Peyer's patch (tissue), 4 donors: ENCODE measurements at regions not wholly inside any gene's neighbourhood (a gene's known extent, or its start where the extent isn't known, plus 50 kb on each side); places are given as distances from the start of the nearest gene placed in this dataset.

Experiments used
- DNase-seq, 3 donors: peaks; one replicate each; pipeline ENCODE4 v3.0.0-alpha.2; 2017 to 2019
- H3K27ac ChIP-seq, 4 donors: fragments of 200-600 bp; sonication (generic); one replicate each; pipeline ENCODE4 v1.5.1; 2016 to 2019
- H3K27me3 ChIP-seq, 2 donors: fragments of 200-600 bp; sonication (generic); one replicate each; pipeline ENCODE4 v1.5.1; 2019
- H3K36me3 ChIP-seq, 3 donors: fragments of 200-600 bp; sonication (generic); one replicate each; pipeline ENCODE4 v1.5.1; 2016 to 2019
- H3K4me1 ChIP-seq, 4 donors: fragments of 200-600 bp; sonication (generic); one replicate each; pipeline ENCODE4 v1.5.1; 2016 to 2019
- H3K4me3 ChIP-seq, 4 donors: fragments of 200-600 bp; sonication (generic); 1 replicate in 3 of 4; 2 replicates in 1 of 4; pipeline ENCODE4 v1.5.1; 2016 to 2019; ENCODE audit warnings: mild to moderate bottlenecking in 1 of 4
- H3K9me3 ChIP-seq, 4 donors: fragments of 200-600 bp; sonication (generic); one replicate each; pipeline ENCODE4 v1.5.1; 2016 to 2019; ENCODE audit warnings: mild to moderate bottlenecking in 1 of 4
- POLR2A ChIP-seq, 2 donors: fragments of 450-650 bp; IDR thresholded peaks; one replicate each; pipeline ENCODE4 v1.5.1; 2017; ENCODE audit warnings: antibody characterized with exemption in 2 of 2, mild to moderate bottlenecking in 2 of 2, moderate library complexity in 2 of 2
- TF ChIP-seq, protein P1 (sequence below), 6 experiments: fragments of 450-650 bp in 4 of 6; fragments of 200-600 bp in 2 of 6; sonication (generic) in 1 of 6; IDR thresholded peaks; one replicate each; pipeline ENCODE4 v1.5.1; 2017 to 2019; ENCODE audit warnings: antibody characterized with exemption in 6 of 6, mild to moderate bottlenecking in 3 of 6, moderate library complexity in 1 of 6

- no peaks in the 10 kb centered on the region for H3K4me1 ChIP-seq
- no peaks in the 10 kb centered on the region for H3K36me3 ChIP-seq
- no peak overlapping the region for H3K27ac ChIP-seq
- H3K9me3 ChIP-seq, result no peaks in the 10 kb centered on the region
- TF ChIP-seq, protein P1, sequence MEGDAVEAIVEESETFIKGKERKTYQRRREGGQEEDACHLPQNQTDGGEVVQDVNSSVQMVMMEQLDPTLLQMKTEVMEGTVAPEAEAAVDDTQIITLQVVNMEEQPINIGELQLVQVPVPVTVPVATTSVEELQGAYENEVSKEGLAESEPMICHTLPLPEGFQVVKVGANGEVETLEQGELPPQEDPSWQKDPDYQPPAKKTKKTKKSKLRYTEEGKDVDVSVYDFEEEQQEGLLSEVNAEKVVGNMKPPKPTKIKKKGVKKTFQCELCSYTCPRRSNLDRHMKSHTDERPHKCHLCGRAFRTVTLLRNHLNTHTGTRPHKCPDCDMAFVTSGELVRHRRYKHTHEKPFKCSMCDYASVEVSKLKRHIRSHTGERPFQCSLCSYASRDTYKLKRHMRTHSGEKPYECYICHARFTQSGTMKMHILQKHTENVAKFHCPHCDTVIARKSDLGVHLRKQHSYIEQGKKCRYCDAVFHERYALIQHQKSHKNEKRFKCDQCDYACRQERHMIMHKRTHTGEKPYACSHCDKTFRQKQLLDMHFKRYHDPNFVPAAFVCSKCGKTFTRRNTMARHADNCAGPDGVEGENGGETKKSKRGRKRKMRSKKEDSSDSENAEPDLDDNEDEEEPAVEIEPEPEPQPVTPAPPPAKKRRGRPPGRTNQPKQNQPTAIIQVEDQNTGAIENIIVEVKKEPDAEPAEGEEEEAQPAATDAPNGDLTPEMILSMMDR (IDR thresholded peaks at IDR 0.05), result no peak
- H3K27me3 ChIP-seq, result no peaks in the 10 kb centered on the region
- no peak overlapping the region for H3K4me3 ChIP-seq
- DNase-seq, result no peak
Measured at GRCh38 chr2:192473331-192473730, 278.6 kb upstream of the TMEFF2 start.

DNA sequence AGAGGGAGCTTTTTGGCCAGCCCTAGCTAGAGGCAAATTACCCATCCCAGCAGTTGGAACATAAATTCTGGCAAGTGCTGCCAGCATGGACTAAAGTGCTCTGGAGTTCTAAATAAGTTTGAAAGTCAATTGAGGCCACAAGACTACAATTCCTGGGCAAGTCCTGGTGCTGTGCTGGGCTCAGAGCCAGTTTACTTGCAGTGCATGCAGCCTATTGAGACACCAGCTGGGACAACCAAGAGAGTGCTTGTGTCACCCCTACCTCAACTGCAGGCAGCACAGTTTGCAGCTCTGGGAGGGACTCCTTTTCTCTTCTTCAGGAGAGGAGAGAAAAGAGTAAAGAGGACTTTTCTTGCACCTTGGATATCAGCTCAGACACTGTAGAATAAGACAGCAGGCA lies 277.2 kb upstream of the TMEFF2 start:
- H3K9me3 ChIP-seq, result no peaks in the 10 kb centered on the region

DNA sequence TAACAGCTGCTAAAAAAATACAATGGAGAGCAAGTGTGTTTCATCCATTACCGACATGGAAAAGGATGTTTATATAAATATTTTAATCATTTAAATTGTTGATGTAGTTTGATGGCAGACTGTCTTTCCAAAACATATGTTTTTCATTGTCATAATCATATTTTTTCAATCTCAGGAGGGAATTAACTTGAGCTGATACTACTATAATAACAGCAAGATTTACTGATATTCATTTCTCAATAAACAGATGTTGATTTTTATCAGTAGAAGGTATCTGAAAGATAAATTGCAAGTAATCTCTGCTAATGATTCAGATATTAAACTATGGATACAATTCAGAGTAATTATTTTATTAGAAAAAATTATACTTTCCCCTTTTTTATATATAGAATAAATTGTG lies 274.9 kb upstream of the TMEFF2 start:
- Histone ChIP-seq H3K4me1 (no peaks in the 10 kb centered on the region), H3K36me3 (no peaks in the 10 kb centered on the region), H3K9me3 (no peaks in the 10 kb centered on the region), H3K27me3 (no peaks in the 10 kb centered on the region), H3K4me3 (no peak overlapping the region), H3K27ac (no peak overlapping the region)
- no peak for DNase-seq
- TF ChIP-seq, protein P1 (IDR thresholded peaks at IDR 0.05), result no peak
- TF ChIP-seq POLR2A (IDR thresholded peaks at IDR 0.05), result no peak

More for the DNA sequence above, 277.2 kb upstream of the TMEFF2 start:
- Histone ChIP-seq H3K4me1 (no peaks in the 10 kb centered on the region), H3K36me3 (no peaks in the 10 kb centered on the region), H3K4me3 (no peak overlapping the region), H3K27me3 (no peaks in the 10 kb centered on the region), H3K27ac (no peak overlapping the region)
- DNase-seq, result no peak
- no peak for TF ChIP-seq POLR2A (IDR thresholded peaks at IDR 0.05)
- TF ChIP-seq, protein P1 (IDR thresholded peaks at IDR 0.05), result no peak

DNA sequence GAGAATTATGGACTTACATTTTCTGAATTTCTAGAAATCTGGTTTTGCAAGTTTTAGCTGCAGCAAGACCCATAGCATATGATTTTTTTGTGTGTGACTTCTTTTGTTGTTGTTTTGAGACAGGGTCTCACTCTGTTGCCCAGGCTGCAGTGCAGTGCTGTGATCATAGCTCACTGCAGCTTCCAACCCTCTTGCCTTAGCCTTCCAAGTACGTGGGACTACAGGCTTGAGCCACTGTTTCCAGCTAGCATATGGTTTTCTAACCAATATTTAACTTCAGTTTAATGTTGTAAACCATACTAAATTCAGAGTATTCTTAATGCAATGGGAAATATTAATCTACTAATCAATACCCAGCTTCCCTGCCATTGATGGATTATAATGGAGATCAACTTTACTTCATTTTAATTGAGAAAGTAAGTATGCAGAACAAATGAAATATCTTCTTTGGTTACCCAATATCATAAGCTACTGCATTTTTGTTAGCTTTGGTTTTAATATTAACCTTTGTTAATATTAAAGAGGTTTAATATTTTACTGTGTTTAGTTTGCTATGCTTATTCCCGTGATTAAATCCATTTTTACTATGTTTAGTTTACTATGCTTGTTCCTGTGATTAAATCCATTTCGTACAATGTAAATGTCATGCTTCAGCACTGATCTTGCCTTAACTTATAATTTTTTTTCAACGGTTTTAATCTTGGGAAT lies 273.4 kb upstream of the TMEFF2 start:
- no peak for DNase-seq
- Histone ChIP-seq H3K9me3 (no peaks in the 10 kb centered on the region), H3K4me3 (no peak overlapping the region), H3K27ac (no peak overlapping the region), H3K36me3 (no peaks in the 10 kb centered on the region), H3K4me1 (no peaks in the 10 kb centered on the region), H3K27me3 (no peaks in the 10 kb centered on the region)
- TF ChIP-seq, protein P1 (IDR thresholded peaks at IDR 0.05), result no peak
- no peak for TF ChIP-seq POLR2A (IDR thresholded peaks at IDR 0.05)

- Histone ChIP-seq H3K9me3 (no peaks in the 10 kb centered on the region), H3K4me1 (no peaks in the 10 kb centered on the region), H3K4me3 (no peak overlapping the region), H3K27me3 (no peaks in the 10 kb centered on the region), H3K27ac (no peak overlapping the region), H3K36me3 (no peaks in the 10 kb centered on the region)
- DNase-seq, result no peak
- TF ChIP-seq POLR2A (IDR thresholded peaks at IDR 0.05), result no peak
- TF ChIP-seq, protein P1 (IDR thresholded peaks at IDR 0.05), result no peak
Measured at GRCh38 chr2:192465141-192465540, 270.4 kb upstream of the TMEFF2 start.

GRCh38 chr2:192459422-192459821 lies 264.7 kb upstream of the TMEFF2 start:
- Histone ChIP-seq H3K4me3 (no peak overlapping the region), H3K4me1 (no peaks in the 10 kb centered on the region), H3K9me3 (no peaks in the 10 kb centered on the region), H3K36me3 (no peaks in the 10 kb centered on the region), H3K27me3 (no peaks in the 10 kb centered on the region), H3K27ac (no peak overlapping the region)
- TF ChIP-seq POLR2A (IDR thresholded peaks at IDR 0.05), result no peak
- TF ChIP-seq, protein P1 (IDR thresholded peaks at IDR 0.05), result no peak
- DNase-seq, result no peak
